Uterus (tissue), 3 donors: ENCODE measurements at regions not wholly inside any gene's neighbourhood (a gene's known extent, or its start where the extent isn't known, plus 50 kb on each side); places are given as distances from the start of the nearest gene placed in this dataset.

Experiments used
- DNase-seq, 2 donors: peaks; one replicate each; pipeline ENCODE4 v3.0.0-alpha.2; 2019 to 2020
- H3K27ac ChIP-seq, 2 donors: fragments of 200-600 bp; sonication (generic); 1 replicate in 1 of 2; 2 replicates in 1 of 2; pipeline ENCODE4 v1.5.1; 2016 to 2018
- H3K27me3 ChIP-seq, 2 donors: fragments of 200-600 bp; sonication (generic); one replicate each; pipeline ENCODE4 v1.5.1; 2018 to 2019; ENCODE audit warnings: control low read depth in 1 of 2
- H3K36me3 ChIP-seq, 2 donors: fragments of 200-600 bp; sonication (generic); one replicate each; pipeline ENCODE4 v1.5.1; 2019; ENCODE audit warnings: control low read depth in 1 of 2
- H3K4me1 ChIP-seq, 2 donors: fragments of 200-600 bp; sonication (generic); one replicate each; pipeline ENCODE4 v1.5.1; 2018 to 2019; ENCODE audit warnings: control low read depth in 1 of 2
- H3K4me3 ChIP-seq, 2 donors: fragments of 200-600 bp; sonication (generic); 1 replicate in 1 of 2; 2 replicates in 1 of 2; pipeline ENCODE4 v1.5.1; 2018 to 2019; ENCODE audit warnings: mild to moderate bottlenecking in 1 of 2
- H3K9me3 ChIP-seq, 2 donors: fragments of 200-600 bp; sonication (generic); one replicate each; pipeline ENCODE4 v1.5.1; 2019; ENCODE audit warnings: control low read depth in 1 of 2
- POLR2A ChIP-seq, 2 donors: fragments of 450-650 bp; IDR thresholded peaks; one replicate each; pipeline ENCODE4 v1.6.1; 2016; ENCODE audit warnings: antibody characterized with exemption in 2 of 2, mild to moderate bottlenecking in 1 of 2, moderate library complexity in 1 of 2
- intact Hi-C: fragments of 100-400 bp; cut with DNase I; formaldehyde crosslinking; loops from one replicate; pipeline ENCODE4 v1.15.1; 2023; ENCODE audit warnings: low total_unique reads
- TF ChIP-seq, protein P1 (sequence below), 4 experiments: fragments of 200-600 bp in 2 of 4; fragments of 450-650 bp in 2 of 4; sonication (generic) in 2 of 4; IDR thresholded peaks; one replicate each; pipeline ENCODE4 v1.5.1; 2016 to 2019; ENCODE audit warnings: antibody characterized with exemption in 4 of 4, mild to moderate bottlenecking in 2 of 4, moderate library complexity in 1 of 4
- donor health status: DM: yes; HTN: yes; CAD: no.

DNA sequence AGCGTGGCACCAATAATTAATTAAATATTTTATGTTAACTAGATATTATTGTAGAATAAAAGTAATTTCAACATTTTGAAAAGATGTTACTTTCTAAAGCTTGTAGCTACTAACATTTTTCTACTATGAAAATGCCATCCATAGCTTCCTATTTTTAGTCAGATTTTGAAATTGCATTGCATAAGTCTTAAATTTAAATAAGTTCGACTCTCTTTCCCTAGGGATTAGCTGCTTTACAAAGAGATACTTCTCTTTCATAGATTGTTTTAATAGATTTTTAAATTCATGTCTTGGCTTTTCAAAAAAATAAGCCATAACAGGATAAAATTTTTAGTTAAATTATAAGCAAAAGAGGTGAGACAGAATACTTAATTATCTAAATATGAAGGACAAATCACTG lies 1279.6 kb downstream of the KCNT2 start:
- no peaks in the 10 kb centered on the region for H3K27me3 ChIP-seq
- H3K36me3 ChIP-seq, result no peaks in the 10 kb centered on the region
- no peaks in the 10 kb centered on the region for H3K4me1 ChIP-seq
- intact Hi-C loops, result no loop called here
- DNase-seq, result no peak
- H3K9me3 ChIP-seq, result no peaks in the 10 kb centered on the region
- H3K4me3 ChIP-seq, result no peak overlapping the region
- no peak overlapping the region for H3K27ac ChIP-seq
- TF ChIP-seq POLR2A (IDR thresholded peaks at IDR 0.05), result no peak
- TF ChIP-seq, protein P1, sequence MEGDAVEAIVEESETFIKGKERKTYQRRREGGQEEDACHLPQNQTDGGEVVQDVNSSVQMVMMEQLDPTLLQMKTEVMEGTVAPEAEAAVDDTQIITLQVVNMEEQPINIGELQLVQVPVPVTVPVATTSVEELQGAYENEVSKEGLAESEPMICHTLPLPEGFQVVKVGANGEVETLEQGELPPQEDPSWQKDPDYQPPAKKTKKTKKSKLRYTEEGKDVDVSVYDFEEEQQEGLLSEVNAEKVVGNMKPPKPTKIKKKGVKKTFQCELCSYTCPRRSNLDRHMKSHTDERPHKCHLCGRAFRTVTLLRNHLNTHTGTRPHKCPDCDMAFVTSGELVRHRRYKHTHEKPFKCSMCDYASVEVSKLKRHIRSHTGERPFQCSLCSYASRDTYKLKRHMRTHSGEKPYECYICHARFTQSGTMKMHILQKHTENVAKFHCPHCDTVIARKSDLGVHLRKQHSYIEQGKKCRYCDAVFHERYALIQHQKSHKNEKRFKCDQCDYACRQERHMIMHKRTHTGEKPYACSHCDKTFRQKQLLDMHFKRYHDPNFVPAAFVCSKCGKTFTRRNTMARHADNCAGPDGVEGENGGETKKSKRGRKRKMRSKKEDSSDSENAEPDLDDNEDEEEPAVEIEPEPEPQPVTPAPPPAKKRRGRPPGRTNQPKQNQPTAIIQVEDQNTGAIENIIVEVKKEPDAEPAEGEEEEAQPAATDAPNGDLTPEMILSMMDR (IDR thresholded peaks at IDR 0.05), result no peak

DNA sequence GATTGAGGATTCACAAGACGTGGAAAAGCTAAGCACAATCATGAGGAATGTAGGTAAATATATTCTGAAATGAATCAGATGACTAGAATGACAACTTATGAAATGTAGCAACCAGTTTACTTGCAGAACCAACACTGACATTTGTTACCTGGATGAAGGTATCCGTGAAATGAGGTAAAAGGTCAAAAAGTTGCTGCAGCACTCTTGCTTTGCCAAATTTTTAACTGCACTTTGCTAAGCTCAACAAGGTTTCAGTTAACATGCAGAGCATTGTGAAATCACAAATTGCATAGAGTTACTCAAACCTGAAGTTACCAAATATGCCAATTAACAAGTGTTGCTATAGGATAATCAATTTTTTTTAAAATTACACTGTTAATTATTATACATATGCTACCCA lies 1280.1 kb downstream of the KCNT2 start:
- no peak overlapping the region for H3K4me3 ChIP-seq
- no peaks in the 10 kb centered on the region for H3K36me3 ChIP-seq
- H3K27me3 ChIP-seq, result no peaks in the 10 kb centered on the region
- H3K9me3 ChIP-seq, result no peaks in the 10 kb centered on the region
- no peak for DNase-seq
- H3K27ac ChIP-seq, result no peak overlapping the region
- H3K4me1 ChIP-seq, result no peaks in the 10 kb centered on the region
- no peak for TF ChIP-seq POLR2A (IDR thresholded peaks at IDR 0.05)
- TF ChIP-seq, protein P1 (IDR thresholded peaks at IDR 0.05), result no peak
- intact Hi-C loops, result no loop called here

DNA sequence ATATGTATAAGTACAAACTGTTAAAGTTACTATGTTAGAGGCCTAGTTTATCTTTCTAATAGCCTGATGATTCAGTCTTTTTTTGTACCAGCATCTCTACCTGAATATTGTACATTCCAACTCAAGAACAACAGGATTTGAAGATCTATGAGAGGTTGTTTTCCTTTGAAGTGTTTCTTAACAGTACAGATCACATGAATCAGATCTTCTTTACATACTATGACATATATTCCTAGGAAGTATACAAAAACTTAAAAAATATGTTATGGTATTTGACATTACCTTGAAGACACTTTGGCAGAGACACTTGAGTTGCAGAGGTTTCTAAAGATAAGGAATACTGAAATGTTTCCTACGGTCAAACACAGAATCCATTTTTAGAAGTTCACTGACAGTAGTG lies 1280.9 kb downstream of the KCNT2 start:
- TF ChIP-seq, protein P1 (IDR thresholded peaks at IDR 0.05), result no peak
- TF ChIP-seq POLR2A (IDR thresholded peaks at IDR 0.05), result no peak
- DNase-seq, result no peak
- Histone ChIP-seq H3K4me3 (no peak overlapping the region), H3K36me3 (no peaks in the 10 kb centered on the region), H3K9me3 (no peaks in the 10 kb centered on the region), H3K4me1 (no peaks in the 10 kb centered on the region), H3K27me3 (no peaks in the 10 kb centered on the region), H3K27ac (no peak overlapping the region)
- intact Hi-C loops, result no loop called here

DNA sequence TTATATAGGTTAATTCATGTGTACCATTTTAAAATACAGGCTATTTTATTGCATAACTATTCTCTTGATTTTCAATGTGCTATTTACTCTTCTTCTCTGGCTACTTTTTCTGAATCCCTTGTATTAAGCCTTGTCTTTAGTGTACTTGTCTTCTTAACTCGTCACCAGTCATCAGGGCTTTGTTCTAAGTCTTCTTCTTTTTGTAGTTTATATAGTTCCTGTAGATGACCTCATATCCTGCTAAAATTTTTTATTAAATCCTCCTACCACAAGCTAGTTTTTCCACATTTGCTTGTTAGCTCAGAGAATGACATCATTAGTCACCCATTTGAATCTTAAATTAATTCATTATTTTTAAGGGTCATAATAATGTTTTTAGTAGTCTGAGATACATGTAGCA lies 1281.9 kb downstream of the KCNT2 start:
- Histone ChIP-seq H3K27ac (no peak overlapping the region), H3K9me3 (no peaks in the 10 kb centered on the region), H3K27me3 (no peaks in the 10 kb centered on the region), H3K4me3 (no peak overlapping the region), H3K36me3 (no peaks in the 10 kb centered on the region), H3K4me1 (no peaks in the 10 kb centered on the region)
- intact Hi-C loops, result no loop called here
- DNase-seq, result no peak
- no peak for TF ChIP-seq POLR2A (IDR thresholded peaks at IDR 0.05)
- TF ChIP-seq, protein P1 (IDR thresholded peaks at IDR 0.05), result no peak

DNA sequence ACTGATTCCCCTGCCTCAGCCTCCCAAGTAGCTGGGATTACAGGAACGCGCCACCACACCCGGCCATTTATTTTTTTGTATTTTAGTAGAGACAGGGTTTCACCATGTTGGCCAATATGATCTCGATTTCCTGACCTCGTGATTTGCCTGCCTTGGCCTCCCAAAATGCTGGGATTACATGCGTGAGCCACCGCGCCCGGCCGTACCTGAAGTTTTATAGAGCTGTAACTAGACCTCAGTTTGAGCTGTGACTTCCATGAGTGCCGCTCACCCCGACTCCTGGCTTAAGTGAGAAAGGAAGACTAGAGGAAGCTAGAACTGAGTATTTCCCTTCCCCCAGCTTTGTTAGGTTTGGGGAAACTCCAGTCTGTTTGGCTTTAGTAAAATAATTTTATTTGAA lies 1283.1 kb downstream of the KCNT2 start:
- intact Hi-C loops, result no loop called here
- TF ChIP-seq POLR2A (IDR thresholded peaks at IDR 0.05), result no peak
- TF ChIP-seq, protein P1 (IDR thresholded peaks at IDR 0.05), result no peak
- Histone ChIP-seq H3K36me3 (no peaks in the 10 kb centered on the region), H3K27ac (no peak overlapping the region), H3K27me3 (no peaks in the 10 kb centered on the region), H3K4me3 (no peak overlapping the region), H3K4me1 (no peaks in the 10 kb centered on the region), H3K9me3 (no peaks in the 10 kb centered on the region)
- DNase-seq, result no peak
